ENCODE measurements at regions not wholly inside any gene's neighbourhood (a gene's known extent, or its start where the extent isn't known, plus 50 kb on each side); places are given as distances from the start of the nearest gene placed in this dataset.
"Not testable (repeated sequence)": the region's sequence is repeated elsewhere in the genome, so short reads cannot be mapped to it uniquely, and the experiment has no call there.

GRCh38 chr2:36052819-36053218 is 302.8 kb upstream of the CRIM1 start:
- no peak for DNase-seq

DNA sequence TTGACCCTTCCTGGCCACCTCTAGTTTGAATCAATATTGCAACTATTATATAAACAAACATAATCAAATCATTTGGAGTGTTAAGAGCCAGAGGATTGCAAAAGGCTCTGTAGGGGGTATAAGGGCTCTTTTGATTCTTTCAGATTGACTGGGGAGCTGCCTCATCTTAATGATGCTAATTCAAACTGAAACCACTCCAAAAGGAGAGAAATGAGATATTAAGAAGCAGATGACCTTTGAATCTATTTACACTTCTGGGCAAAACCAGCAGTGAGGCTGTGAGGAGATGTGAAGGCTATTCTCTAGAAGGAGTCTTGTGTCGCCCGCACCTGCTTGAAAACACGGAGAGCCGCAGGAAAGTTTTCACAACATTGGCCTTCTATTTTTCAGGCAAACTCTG is 311.2 kb upstream of the CRIM1 start:
- DNase-seq = no peak

GRCh38 chr2:36035137-36035536 is 320.4 kb upstream of the CRIM1 start:
- no peak for DNase-seq

DNA sequence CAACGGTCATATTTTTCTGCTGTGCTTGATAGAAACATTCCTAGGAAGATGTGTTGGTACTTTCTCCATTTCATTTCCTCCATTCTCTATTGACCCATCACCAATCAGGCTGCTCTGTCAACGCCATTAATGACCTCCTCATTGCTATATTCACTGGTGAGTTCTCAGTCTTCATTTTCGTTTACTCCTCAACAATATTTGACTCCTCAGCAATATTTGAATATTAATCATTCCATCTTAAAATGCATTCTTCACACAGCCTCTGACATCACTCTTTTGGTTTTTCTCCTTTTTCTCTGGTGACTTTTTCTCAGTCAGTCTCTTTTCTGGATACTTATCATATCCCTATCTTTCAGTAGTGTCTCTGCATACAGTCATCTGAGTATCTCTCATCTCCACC is 323.5 kb upstream of the CRIM1 start:
- DNase-seq = no peak

GRCh38 chr2:36031471-36031870 is 324.1 kb upstream of the CRIM1 start:
- DNase-seq = no peak

DNA sequence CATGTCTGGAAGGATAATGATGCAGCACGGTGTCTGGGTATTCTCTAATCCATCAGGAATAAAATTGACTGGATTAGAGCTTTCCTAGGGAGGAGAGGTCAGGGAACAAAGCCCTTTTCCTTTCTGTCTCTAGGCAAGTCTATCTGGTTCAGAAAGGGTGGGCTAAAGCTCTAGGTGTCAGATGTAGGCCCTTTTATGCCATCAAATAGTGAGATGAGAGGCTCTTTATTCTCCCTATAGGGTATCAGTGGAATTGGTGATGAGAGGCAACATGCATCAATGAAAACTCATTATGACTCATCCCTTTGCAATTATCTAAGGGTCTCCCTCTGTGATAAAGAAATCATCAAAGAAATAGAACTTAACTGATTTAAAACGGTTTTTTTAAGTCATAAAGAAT is 328.0 kb upstream of the CRIM1 start:
- no peak for DNase-seq

- DNase-seq = no peak
Observed at GRCh38 chr2:36013064-36013463, 342.5 kb upstream of the CRIM1 start.

DNA sequence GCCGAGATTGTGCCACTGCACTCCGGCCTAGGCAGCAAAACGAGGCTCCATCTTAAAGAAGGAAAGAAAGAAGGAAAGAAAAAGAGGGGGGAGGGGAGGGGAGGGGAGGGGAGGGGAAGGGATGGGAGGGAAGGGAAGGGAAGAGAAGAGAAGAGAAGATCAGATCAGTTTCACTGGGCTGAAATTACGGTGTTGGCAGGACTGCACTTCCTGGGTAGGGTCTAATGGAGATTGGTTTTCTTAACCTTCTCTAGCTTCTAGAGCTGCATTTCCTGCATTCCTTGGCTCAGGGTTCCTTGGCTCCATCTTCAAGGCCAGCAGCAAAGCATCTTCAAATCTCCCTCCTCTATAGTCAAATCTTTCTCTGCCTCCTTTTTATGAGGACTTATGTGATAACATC is 349.1 kb upstream of the CRIM1 start:
- DNase-seq = no peak

GRCh38 chr2:36002941-36003340 is 352.6 kb upstream of the CRIM1 start:
- DNase-seq = no peak

DNA sequence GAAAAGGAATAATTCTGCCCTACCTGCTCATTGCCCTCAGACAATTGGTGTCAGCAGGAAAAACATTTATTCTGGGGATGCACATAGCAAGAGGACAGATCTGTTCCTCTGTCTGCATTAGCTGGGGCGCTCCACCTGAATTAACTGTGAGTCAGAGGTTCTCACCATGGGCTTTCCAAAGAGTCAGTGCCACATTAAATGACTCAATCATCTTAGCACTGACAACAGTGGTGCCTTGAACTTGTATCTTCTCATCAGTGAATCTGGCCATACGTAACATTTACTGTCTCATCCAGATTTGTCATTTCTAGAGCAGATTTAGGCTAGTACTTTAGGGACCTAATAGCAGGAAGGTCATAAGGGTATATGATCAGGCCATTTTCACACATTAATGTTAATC is 358.1 kb upstream of the CRIM1 start:
- no peak for DNase-seq

GRCh38 chr2:35989503-35989902 is 366.1 kb upstream of the CRIM1 start:
- DNase-seq = no peak

GRCh38 chr2:35989040-35989439 is 366.5 kb upstream of the CRIM1 start:
- DNase-seq = no peak

DNA sequence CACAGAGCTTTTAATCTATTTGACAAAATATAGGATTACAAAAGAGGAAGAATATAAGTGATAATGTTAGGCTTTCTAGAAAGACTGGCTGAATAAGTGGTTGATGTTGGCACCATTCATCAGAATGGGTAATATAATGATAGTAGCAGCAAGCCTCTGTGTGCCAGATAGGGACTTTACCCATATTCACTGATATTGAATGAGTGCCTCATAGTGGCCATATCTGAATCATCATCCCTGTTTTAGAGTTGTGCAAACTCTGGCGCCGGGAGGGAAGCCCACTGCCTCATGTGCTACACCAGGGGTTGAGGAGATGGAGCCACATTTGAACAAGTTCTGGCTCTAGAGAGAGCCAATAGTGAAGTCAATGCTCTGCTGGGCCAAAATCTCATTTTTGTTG is 368.7 kb upstream of the CRIM1 start:
- no peak for DNase-seq

- DNase-seq = no peak
Observed at GRCh38 chr2:35978218-35978617, 377.4 kb upstream of the CRIM1 start.

DNA sequence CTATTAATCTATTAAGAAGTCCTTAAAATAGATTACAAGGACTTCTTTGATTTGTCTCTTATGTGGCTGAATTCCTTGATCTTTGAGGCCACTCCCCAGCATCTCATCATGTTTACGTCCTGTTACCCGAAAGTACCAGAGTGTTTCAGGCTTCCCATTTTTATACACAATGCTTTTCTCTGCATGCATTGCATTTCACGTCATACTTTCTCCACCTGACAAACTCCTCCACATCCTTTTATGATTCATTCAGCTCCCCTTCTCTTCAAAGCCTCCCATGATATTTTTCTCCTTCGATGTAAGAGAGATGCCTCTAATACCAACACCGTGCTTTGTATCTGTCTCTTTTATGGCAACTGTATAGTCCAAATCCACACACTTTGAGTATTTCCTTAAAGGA is 379.0 kb upstream of the CRIM1 start:
- DNase-seq = no peak

GRCh38 chr2:35973737-35974132 is 381.8 kb upstream of the CRIM1 start:
- no peak for DNase-seq

DNA sequence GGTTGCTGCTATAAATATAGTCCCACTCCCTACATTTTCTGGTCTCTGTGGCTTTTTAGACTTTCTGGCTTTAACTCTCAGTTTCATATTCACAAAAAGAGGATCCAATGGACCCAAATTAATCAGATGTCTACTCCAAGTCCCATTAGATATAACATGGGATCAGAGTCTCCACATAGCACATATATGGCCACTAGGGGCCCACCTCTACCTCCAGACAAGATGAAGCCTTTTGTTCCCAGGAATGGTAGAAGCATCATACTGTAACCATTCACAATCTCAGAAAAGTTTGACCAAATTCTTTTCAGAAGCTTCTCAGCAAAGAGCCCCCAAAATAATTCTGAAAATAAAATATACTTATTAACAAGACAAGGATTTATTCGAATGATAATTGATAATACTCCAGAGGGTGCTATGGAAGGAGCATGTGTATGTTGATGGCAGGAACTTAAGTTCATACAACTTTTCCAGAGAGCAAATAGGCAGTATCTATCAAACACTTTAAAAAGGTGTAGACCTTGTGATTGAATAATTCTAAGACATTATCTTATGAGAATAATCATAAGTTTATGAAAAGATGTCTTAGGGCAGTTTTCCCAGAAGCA is 382.3 kb upstream of the CRIM1 start:
- DNase-seq = no peak

DNA sequence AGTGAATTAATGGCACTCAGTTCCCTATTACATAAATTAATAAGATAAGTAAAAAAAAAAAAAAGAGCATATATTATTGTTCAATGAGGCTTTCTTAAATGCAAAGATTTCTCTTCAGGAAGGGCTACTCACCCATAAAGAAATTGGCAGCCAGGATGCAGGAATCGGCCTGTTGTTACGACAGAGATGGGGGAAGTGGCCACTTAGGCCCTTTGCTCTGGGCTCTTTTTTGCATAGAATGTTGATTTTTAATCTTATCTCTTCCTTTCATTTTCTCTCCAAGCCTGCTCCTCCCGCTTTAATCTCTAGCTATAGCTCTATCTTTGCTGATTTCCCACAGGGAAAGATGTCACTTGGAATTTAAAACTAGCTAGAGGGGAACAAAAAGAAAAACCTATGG is 391.8 kb upstream of the CRIM1 start:
- DNase-seq = no peak

DNA sequence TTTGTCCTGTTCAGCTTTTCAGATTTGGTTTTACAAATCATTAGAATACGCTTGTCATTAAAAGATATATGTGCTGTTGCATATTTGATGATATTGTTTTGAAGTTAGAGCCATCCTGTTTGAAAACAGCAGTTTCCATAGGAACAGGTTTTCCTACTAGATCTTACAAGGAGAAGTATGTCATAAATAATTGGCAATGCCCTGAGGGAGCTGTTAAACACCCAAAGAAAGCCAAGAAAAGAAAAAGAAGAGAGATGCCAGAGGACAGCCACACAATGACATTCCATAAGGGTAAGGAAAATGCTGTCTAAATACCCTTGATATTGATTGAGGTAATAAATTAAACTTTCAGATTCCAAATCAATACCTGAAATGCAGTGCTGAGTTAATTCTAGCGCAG is 392.2 kb upstream of the CRIM1 start:
- DNase-seq = no peak

DNA sequence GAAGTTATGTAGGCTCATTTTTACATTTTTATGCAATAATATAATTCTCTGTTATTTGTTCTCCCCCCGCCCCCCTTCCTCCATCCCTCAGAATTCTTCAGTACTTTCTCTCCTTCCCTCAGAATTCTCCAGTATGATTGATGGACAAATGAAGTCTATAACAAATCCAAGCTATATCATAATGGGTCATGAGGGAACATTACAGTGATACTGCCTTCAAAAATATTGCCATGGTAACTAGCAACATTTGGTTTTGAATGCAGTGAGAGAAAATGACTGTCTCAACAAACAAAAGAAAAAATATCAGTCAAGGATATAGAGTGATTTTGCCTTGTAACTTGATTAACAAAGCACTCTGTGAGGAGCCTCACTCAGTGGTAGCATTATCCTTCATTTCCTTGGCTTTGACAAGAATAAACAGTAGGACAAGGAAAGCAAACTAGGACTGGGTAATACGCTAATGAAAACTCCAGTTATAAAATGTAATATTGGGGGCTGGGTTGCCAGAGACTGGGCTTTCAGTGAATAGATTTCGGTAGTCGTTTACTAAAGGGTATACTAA is 392.9 kb upstream of the CRIM1 start:
- no peak for DNase-seq

DNA sequence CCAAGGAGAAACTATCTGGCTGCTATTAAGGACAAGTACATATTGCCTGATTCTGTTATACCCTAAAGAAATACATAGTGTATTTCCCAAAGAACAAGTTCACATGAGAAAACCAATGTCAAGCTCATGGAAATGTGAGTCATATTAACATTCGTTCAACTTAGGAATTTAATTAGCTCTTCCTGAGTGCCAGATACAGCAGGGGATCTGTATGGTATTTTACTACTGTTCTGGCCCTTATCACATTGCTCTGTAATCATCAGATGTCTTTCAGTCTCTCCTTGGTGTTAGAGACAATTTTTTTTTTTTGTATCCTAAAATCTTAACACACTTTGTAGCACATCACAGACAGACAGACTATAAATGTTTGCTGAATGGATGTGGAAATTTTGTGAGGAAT is 395.0 kb upstream of the CRIM1 start:
- no peak for DNase-seq

DNA sequence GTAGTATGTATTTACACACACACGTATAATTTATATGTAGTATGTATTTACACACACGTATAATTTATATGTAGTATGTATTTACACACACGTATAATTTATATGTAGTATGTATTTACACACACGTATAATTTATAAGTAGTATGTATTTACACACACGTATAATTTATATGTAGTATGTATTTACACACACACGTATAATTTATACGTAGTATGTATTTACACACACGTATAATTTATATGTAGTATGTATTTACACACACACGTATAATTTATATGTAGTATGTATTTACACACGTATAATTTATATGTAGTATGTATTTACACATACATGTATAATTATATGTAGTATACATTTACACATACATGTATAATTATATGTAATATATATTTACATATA is 398.5 kb upstream of the CRIM1 start:
- not testable (repeated sequence) for DNase-seq

DNA sequence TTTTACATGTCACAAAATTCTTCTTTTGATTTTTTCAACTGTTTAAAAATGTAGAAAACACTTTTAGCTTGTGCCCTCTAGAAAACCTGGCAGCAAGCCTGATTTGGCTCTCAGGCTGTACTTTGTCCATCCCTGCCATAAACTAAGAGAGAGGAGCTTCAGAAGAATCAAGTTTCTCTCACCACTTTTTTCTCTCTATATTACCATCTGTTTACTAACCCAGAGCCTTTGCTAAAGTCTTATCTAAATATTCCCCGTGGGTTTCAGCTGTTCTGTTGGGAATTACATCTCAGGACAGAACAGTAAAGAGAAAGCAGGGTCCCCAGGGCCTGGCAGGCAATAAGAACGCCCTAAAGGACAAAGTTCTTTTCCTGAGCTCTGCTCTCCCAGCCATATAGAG is 409.1 kb upstream of the CRIM1 start:
- DNase-seq = no peak

DNA sequence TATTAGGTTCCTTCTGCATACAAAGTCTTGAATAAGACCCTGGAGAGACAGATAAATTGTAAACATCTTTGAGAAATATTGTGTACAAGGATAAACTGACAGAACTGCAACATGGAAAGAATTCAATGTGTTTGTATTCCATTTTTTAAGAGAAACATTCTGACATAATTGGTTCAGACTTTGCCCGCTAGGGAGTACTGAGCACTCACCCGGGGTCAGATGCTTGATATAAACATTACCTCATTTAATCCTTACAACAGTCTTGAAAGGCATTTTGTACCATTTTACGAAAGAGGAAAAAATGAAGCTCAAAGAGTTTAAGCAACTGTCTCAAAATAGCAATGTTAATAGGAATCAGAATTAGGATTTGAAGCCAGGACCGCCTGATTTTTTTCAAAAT is 416.7 kb upstream of the CRIM1 start:
- no peak for DNase-seq

- no peak for DNase-seq
Observed at GRCh38 chr2:35933031-35933430, 422.5 kb upstream of the CRIM1 start.
